Prostate gland (tissue), 2 donors: ENCODE measurements at regions not wholly inside any gene's neighbourhood (a gene's known extent, or its start where the extent isn't known, plus 50 kb on each side); places are given as distances from the start of the nearest gene placed in this dataset.

Experiments
- POLR2A ChIP-seq: fragments of 450-650 bp; IDR thresholded peaks from one replicate; pipeline ENCODE4 v1.6.1; 2016; ENCODE audit warnings: antibody characterized with exemption, mild to moderate bottlenecking
- TF ChIP-seq, protein P1 (sequence below), 4 experiments: fragments of 200-600 bp in 2 of 4; fragments of 450-650 bp in 2 of 4; sonication (generic) in 2 of 4; IDR thresholded peaks; 1 replicate in 3 of 4; 2 replicates in 1 of 4; pipeline ENCODE4 v1.5.1; 2016 to 2019; ENCODE audit warnings: antibody characterized with exemption in 4 of 4, mild to moderate bottlenecking in 2 of 4, moderate library complexity in 2 of 4

DNA sequence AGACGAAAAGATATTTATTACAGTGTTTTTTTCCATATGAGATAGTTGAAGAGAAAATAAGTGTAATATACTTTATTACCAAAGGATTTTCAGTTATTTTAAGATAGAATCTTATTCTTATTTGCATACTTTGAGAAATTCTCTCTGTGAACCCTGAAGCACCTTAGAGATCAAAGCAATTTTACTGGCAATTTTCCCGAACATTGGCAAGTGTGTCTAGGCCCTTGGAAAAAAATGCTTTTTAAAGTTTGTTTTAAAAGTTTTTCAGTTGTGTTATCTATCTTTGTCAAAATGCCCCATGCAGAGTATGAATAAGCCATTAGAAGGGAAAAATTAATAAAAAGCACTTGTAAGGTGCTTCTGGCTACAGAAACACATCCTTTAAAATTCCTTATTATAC, 276.8 kb upstream of the HSF2 start:
- TF ChIP-seq, protein P1, sequence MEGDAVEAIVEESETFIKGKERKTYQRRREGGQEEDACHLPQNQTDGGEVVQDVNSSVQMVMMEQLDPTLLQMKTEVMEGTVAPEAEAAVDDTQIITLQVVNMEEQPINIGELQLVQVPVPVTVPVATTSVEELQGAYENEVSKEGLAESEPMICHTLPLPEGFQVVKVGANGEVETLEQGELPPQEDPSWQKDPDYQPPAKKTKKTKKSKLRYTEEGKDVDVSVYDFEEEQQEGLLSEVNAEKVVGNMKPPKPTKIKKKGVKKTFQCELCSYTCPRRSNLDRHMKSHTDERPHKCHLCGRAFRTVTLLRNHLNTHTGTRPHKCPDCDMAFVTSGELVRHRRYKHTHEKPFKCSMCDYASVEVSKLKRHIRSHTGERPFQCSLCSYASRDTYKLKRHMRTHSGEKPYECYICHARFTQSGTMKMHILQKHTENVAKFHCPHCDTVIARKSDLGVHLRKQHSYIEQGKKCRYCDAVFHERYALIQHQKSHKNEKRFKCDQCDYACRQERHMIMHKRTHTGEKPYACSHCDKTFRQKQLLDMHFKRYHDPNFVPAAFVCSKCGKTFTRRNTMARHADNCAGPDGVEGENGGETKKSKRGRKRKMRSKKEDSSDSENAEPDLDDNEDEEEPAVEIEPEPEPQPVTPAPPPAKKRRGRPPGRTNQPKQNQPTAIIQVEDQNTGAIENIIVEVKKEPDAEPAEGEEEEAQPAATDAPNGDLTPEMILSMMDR (IDR thresholded peaks at IDR 0.05) = no peak
- no peak for TF ChIP-seq POLR2A
